Osteoblast (primary cell): ENCODE measurements at regions not wholly inside any gene's neighbourhood (a gene's known extent, or its start where the extent isn't known, plus 50 kb on each side); places are given as distances from the start of the nearest gene placed in this dataset.

Experiments used
- DNase-seq: peaks from one replicate; pipeline ENCODE4 v3.0.0; 2011; ENCODE audit warnings: low spot score, mixed read lengths; ENCODE audit not compliant: insufficient read length; ENCODE audit errors: missing footprints
- H2AFZ ChIP-seq: 2 replicates; pipeline ENCODE4 v1.6.0; 2011; ENCODE audit warnings: mild to moderate bottlenecking, low read length
- H3K27ac ChIP-seq: 2 replicates; pipeline ENCODE4 v1.5.1; 2011; ENCODE audit warnings: mild to moderate bottlenecking, low read depth, low read length, moderate library complexity
- H3K27me3 ChIP-seq: 2 replicates; pipeline ENCODE4 v1.6.0; 2012; ENCODE audit warnings: mild to moderate bottlenecking, control low read depth, inconsistent platforms, low read length, moderate library complexity; ENCODE audit not compliant: insufficient read depth
- H3K36me3 ChIP-seq: 2 replicates; pipeline ENCODE4 v1.5.1; 2011; ENCODE audit warnings: mild to moderate bottlenecking, low read length, control low read depth, moderate library complexity; ENCODE audit not compliant: insufficient read depth
- H3K4me1 ChIP-seq: 2 replicates; pipeline ENCODE4 v1.5.1; 2011; ENCODE audit warnings: mild to moderate bottlenecking, low read length, control low read depth, moderate library complexity; ENCODE audit not compliant: insufficient read depth
- H3K4me2 ChIP-seq: 2 replicates; pipeline ENCODE4 v1.6.0; 2011; ENCODE audit warnings: mild to moderate bottlenecking, low read length; ENCODE audit not compliant: insufficient read depth
- H3K4me3 ChIP-seq: fragments of 200-600 bp; sonication (generic); 3 replicates; pipeline ENCODE4 v1.5.1; 2012; ENCODE audit warnings: mild to moderate bottlenecking, low read length, inconsistent platforms; ENCODE audit not compliant: insufficient read depth
- H3K79me2 ChIP-seq: 2 replicates; pipeline ENCODE4 v1.6.0; 2012; ENCODE audit warnings: mild to moderate bottlenecking, low read length, control low read depth, inconsistent platforms; ENCODE audit not compliant: insufficient read depth
- H3K9me3 ChIP-seq: 2 replicates; pipeline ENCODE4 v1.5.1; 2011; ENCODE audit warnings: low read depth, low read length, control low read depth
- H4K20me1 ChIP-seq: 2 replicates; pipeline ENCODE4 v1.6.0; 2012; ENCODE audit warnings: mild to moderate bottlenecking, low read length, control low read depth; ENCODE audit not compliant: insufficient read depth
- CTCF ChIP-seq: IDR thresholded peaks from 2 replicates; pipeline ENCODE4 v1.5.1; 2011; ENCODE audit warnings: mild to moderate bottlenecking, low read depth, low read length, moderate library complexity; ENCODE audit errors: extremely low read depth

- no peak for DNase-seq
- H3K27ac ChIP-seq: peak overlapping the region; percentile 50
- H3K9me3 ChIP-seq: no peaks in the 10 kb centered on the region
- no peak overlapping the region for H2AFZ ChIP-seq
- H3K79me2 ChIP-seq: no peaks in the 10 kb centered on the region
- H4K20me1 ChIP-seq: no peaks in the 10 kb centered on the region
- H3K36me3 ChIP-seq: no peaks in the 10 kb centered on the region
- H3K4me3 ChIP-seq: no peak overlapping the region
- peaks cover 30% of the 10 kb centered on the region for H3K4me1 ChIP-seq
- no peak overlapping the region for H3K4me2 ChIP-seq
- no peak for TF ChIP-seq CTCF
- no peaks in the 10 kb centered on the region for H3K27me3 ChIP-seq
Observed at GRCh38 chr9:88789785-88790184, 201.5 kb upstream of the S1PR3 start.

GRCh38 chr9:88791105-88791805 is 200.0 kb upstream of the S1PR3 start:
- H2AFZ ChIP-seq: no peak overlapping the region
- H3K79me2 ChIP-seq: no peaks in the 10 kb centered on the region
- TF ChIP-seq CTCF: no peak
- H3K4me3 ChIP-seq: no peak overlapping the region
- no peaks in the 10 kb centered on the region for H4K20me1 ChIP-seq
- peaks cover 30% of the 10 kb centered on the region for H3K4me1 ChIP-seq
- H3K9me3 ChIP-seq: no peaks in the 10 kb centered on the region
- no peaks in the 10 kb centered on the region for H3K27me3 ChIP-seq
- no peaks in the 10 kb centered on the region for H3K36me3 ChIP-seq
- peak overlapping the region; percentile 48 for H3K4me2 ChIP-seq
- H3K27ac ChIP-seq: peak overlapping the region; percentile 88
- DNase-seq: peak; percentile 87

GRCh38 chr9:88792502-88792901 is 198.8 kb upstream of the S1PR3 start:
- no peak for TF ChIP-seq CTCF

GRCh38 chr9:88794100-88794499 is 197.2 kb upstream of the S1PR3 start:
- Histone ChIP-seq H3K27me3 (no peaks in the 10 kb centered on the region), H3K36me3 (no peaks in the 10 kb centered on the region), H3K79me2 (no peaks in the 10 kb centered on the region), H3K4me2 (no peak overlapping the region), H3K4me1 (peaks cover 29% of the 10 kb centered on the region), H3K27ac (no peak overlapping the region), H2AFZ (no peak overlapping the region), H3K9me3 (no peaks in the 10 kb centered on the region), H3K4me3 (no peak overlapping the region), H4K20me1 (no peaks in the 10 kb centered on the region)
- TF ChIP-seq CTCF: no peak
- no peak for DNase-seq

More at GRCh38 chr9:88792502-88792901, 198.8 kb upstream of the S1PR3 start:
- Histone ChIP-seq H3K27ac (no peak overlapping the region), H3K79me2 (no peaks in the 10 kb centered on the region), H3K4me2 (no peak overlapping the region), H4K20me1 (no peaks in the 10 kb centered on the region), H3K36me3 (no peaks in the 10 kb centered on the region), H3K9me3 (no peaks in the 10 kb centered on the region), H3K4me3 (no peak overlapping the region), H2AFZ (no peak overlapping the region), H3K27me3 (no peaks in the 10 kb centered on the region), H3K4me1 (peaks cover 30% of the 10 kb centered on the region)
- no peak for DNase-seq
